GM03348 (cell line): ENCODE measurements at regions not wholly inside any gene's neighbourhood (a gene's known extent, or its start where the extent isn't known, plus 50 kb on each side); places are given as distances from the start of the nearest gene placed in this dataset.

Source experiments
- DNase-seq: peaks from one replicate; pipeline ENCODE4 v3.0.0; 2012; ENCODE audit warnings: low spot score

GRCh38 chr2:126392889-126393288 is 263.1 kb upstream of the GYPC start:
- DNase-seq = no peak

- no peak for DNase-seq
Measured at GRCh38 chr2:126399001-126399400, 257.0 kb upstream of the GYPC start.

- DNase-seq = no peak
Measured at GRCh38 chr2:126403039-126403628, 252.8 kb upstream of the GYPC start.

- no peak for DNase-seq
Measured at GRCh38 chr2:126406267-126406666, 249.7 kb upstream of the GYPC start.

- DNase-seq = no peak
Measured at GRCh38 chr2:126408671-126409070, 247.3 kb upstream of the GYPC start.

GRCh38 chr2:126409850-126410249 is 246.1 kb upstream of the GYPC start:
- DNase-seq = no peak

- DNase-seq = no peak
Measured at GRCh38 chr2:126413079-126413478, 242.9 kb upstream of the GYPC start.

- DNase-seq = no peak
Measured at GRCh38 chr2:126419403-126419802, 236.6 kb upstream of the GYPC start.

GRCh38 chr2:126425943-126426342 is 230.0 kb upstream of the GYPC start:
- no peak for DNase-seq

- DNase-seq = no peak
Measured at GRCh38 chr2:126429103-126429502, 226.9 kb upstream of the GYPC start.

- no peak for DNase-seq
Measured at GRCh38 chr2:126431136-126431535, 224.8 kb upstream of the GYPC start.

- no peak for DNase-seq
Measured at GRCh38 chr2:126436411-126436810, 219.5 kb upstream of the GYPC start.

- DNase-seq = no peak
Measured at GRCh38 chr2:126437016-126437415, 218.9 kb upstream of the GYPC start.

GRCh38 chr2:126444512-126444911 is 211.4 kb upstream of the GYPC start:
- DNase-seq = no peak

- no peak for DNase-seq
Measured at GRCh38 chr2:126446106-126446695, 209.8 kb upstream of the GYPC start.

- no peak for DNase-seq
Measured at GRCh38 chr2:126448611-126449010, 207.3 kb upstream of the GYPC start.

GRCh38 chr2:126449677-126450076 is 206.3 kb upstream of the GYPC start:
- no peak for DNase-seq

GRCh38 chr2:126463892-126464674 is 191.9 kb upstream of the GYPC start:
- DNase-seq = no peak

GRCh38 chr2:126467367-126468054 is 188.4 kb upstream of the GYPC start:
- DNase-seq = no peak

- no peak for DNase-seq
Measured at GRCh38 chr2:126475031-126475430, 180.9 kb upstream of the GYPC start.

GRCh38 chr2:126476691-126477090 is 179.3 kb upstream of the GYPC start:
- no peak for DNase-seq

GRCh38 chr2:126480033-126480432 is 175.9 kb upstream of the GYPC start:
- no peak for DNase-seq
